ENCODE measurements at regions not wholly inside any gene's neighbourhood (a gene's known extent, or its start where the extent isn't known, plus 50 kb on each side); places are given as distances from the start of the nearest gene placed in this dataset.

DNA sequence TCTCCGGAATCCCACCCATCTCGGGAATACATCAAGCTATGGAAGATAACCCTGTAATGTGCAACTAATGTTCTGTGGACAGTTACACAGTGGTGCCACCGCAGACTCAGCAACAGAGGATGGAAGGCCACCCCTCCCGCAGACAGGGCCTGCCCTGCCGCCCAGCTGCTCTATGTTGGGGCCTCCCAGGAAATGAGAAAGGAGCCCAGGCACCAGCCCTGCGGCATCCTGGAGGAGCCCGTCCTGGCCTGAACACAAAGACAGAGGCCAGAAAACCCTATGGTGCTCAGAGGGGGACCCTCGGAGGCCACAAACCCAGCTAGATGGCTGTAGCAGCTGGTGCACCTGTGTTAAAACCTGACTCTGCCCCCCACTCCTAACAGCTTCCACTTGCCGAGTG, 216.1 kb upstream of the RPL38 start:
- BruUV-seq (replicated peaks): no TSS peak
- no peak for DNase-seq (ENCODE audit: unreplicated experiment)

DNA sequence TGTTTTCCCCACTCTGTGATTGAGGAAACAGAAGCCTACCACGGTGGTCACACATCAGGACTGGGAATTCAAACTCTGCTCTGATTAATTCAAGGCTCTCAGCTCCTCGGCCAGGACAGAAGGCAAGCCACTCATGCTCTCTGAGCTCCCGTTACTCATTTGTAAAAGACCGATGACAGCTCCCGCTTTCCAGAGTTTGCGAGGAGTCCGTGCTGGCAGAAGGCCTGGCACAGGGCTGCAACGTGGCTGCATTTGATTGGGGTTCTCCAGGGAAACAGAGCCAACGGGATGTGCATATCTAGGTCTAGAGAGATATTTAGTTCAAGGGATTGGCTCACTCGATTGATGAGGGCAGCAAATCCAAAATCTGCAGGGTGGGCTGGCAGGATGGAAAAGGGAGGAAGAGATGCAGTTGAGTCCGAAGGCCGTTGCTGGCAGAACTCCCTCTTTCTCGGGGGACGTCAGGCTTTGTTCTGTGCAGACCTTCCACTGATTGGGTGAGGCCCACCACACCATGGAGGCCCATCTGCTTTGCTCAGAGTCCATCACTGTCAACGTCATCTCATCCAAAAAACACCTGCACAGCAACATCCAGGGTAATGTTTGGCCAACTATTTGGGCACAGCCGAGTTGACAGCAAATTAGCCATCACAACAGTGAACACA, 215.5 kb upstream of the RPL38 start:
- intact Hi-C loops (cut with micrococcal nuclease): no loop called here
- Mint-ChIP-seq H3K4me3 (ENCODE audit: unreplicated experiment) (no peak overlapping the region), H3K36me3 (ENCODE audit: insufficient read depth, unreplicated experiment) (no peaks in the 10 kb centered on the region), H3K27me3 (ENCODE audit: insufficient read depth, unreplicated experiment) (peaks cover 16% of the 10 kb centered on the region), H3K9me3 (ENCODE audit: unreplicated experiment) (no peaks in the 10 kb centered on the region), H3K27ac (ENCODE audit: low read depth, unreplicated experiment) (no peak overlapping the region), H3K4me1 (ENCODE audit: insufficient read depth, unreplicated experiment) (no peaks in the 10 kb centered on the region)
- ChIA-PET POLR2A (interaction anchor here (0.6 kb wide), 1 partner anchor 389 kb away, joined by 3 read pairs; no protein-coding TSS in a partner anchor), CTCF (interaction anchor here (1.0 to 1.5 kb wide), 2 partner anchors 8 to 10 kb away, joined by 3 to 10 read pairs; no protein-coding TSS in a partner anchor)
- TF ChIP-seq, protein P1, sequence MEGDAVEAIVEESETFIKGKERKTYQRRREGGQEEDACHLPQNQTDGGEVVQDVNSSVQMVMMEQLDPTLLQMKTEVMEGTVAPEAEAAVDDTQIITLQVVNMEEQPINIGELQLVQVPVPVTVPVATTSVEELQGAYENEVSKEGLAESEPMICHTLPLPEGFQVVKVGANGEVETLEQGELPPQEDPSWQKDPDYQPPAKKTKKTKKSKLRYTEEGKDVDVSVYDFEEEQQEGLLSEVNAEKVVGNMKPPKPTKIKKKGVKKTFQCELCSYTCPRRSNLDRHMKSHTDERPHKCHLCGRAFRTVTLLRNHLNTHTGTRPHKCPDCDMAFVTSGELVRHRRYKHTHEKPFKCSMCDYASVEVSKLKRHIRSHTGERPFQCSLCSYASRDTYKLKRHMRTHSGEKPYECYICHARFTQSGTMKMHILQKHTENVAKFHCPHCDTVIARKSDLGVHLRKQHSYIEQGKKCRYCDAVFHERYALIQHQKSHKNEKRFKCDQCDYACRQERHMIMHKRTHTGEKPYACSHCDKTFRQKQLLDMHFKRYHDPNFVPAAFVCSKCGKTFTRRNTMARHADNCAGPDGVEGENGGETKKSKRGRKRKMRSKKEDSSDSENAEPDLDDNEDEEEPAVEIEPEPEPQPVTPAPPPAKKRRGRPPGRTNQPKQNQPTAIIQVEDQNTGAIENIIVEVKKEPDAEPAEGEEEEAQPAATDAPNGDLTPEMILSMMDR (IDR thresholded peaks at IDR 0.05; ENCODE audit: unreplicated experiment): no peak
- BruUV-seq (replicated peaks): no TSS peak
- DNase-seq (ENCODE audit: unreplicated experiment): no peak

More for the DNA sequence above, 216.1 kb upstream of the RPL38 start:
- Mint-ChIP-seq H3K36me3 (ENCODE audit: insufficient read depth, unreplicated experiment) (no peaks in the 10 kb centered on the region), H3K27me3 (ENCODE audit: insufficient read depth, unreplicated experiment) (peaks cover 16% of the 10 kb centered on the region), H3K9me3 (ENCODE audit: unreplicated experiment) (no peaks in the 10 kb centered on the region), H3K4me3 (ENCODE audit: unreplicated experiment) (no peak overlapping the region), H3K27ac (ENCODE audit: low read depth, unreplicated experiment) (no peak overlapping the region), H3K4me1 (ENCODE audit: insufficient read depth, unreplicated experiment) (no peaks in the 10 kb centered on the region)
- intact Hi-C loops (cut with micrococcal nuclease): no loop called here
- POLR2A ChIA-PET: interaction anchor here (0.6 kb wide), 1 partner anchor 388 kb away, joined by 3 read pairs; no protein-coding TSS in a partner anchor
- CTCF ChIA-PET: interaction anchor here (1.5 kb wide), 1 partner anchor 11 kb away, joined by 10 read pairs; no protein-coding TSS in a partner anchor
- TF ChIP-seq, protein P1 (IDR thresholded peaks at IDR 0.05; ENCODE audit: unreplicated experiment): no peak

DNA sequence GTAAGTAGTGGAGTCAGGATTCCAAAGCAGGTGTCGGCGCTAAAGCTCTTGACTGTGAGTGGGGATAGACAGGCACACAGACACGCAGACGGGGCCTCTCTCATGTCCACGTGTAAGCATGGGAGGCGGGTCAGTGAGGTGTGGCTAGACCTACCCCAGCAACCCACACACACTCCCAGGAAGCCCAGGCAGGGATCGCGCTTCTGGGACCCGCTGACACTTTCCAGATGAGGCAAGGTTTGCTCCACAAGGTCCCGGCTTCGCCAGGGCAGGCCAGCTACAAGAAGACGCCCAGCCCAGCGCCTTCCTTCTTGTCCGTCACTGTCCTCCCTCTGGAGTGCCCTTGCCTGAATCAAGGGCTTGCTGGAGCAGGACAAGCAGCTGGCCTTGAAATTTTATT, 213.8 kb upstream of the RPL38 start:
- Mint-ChIP-seq H3K9me3 (ENCODE audit: unreplicated experiment) (no peaks in the 10 kb centered on the region), H3K27me3 (ENCODE audit: insufficient read depth, unreplicated experiment) (peaks cover 12% of the 10 kb centered on the region), H3K4me1 (ENCODE audit: insufficient read depth, unreplicated experiment) (no peaks in the 10 kb centered on the region), H3K27ac (ENCODE audit: low read depth, unreplicated experiment) (no peak overlapping the region), H3K36me3 (ENCODE audit: insufficient read depth, unreplicated experiment) (no peaks in the 10 kb centered on the region), H3K4me3 (ENCODE audit: unreplicated experiment) (no peak overlapping the region)
- no TSS peak for BruUV-seq (replicated peaks)
- intact Hi-C loops (cut with micrococcal nuclease): no loop called here
- POLR2A ChIA-PET: no interaction called here
- no peak for DNase-seq (ENCODE audit: unreplicated experiment)
- CTCF ChIA-PET: interaction anchor here (1.5 kb wide), 1 partner anchor 9 kb away, joined by 5 read pairs; no protein-coding TSS in a partner anchor
- TF ChIP-seq, protein P1 (IDR thresholded peaks at IDR 0.05; ENCODE audit: unreplicated experiment): no peak

DNA sequence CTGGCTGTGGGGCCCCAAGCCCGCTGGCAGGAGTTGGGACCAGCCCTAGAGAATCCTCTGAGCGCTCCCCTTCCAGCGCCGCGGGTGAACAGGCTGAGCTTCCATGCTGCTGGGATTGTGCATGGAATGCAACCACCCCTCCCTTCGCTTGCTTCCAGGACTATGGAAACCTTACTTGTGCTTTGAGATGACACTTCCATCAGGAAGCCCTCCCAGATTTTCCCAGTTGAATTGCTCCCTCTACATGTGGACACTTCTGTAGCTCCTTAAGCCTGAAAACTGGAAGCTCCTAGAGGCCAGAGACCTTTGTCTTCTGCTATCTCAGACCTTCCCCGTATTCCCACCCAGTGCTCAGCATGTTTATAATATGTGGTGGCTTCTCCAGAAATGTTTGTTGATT, 213.2 kb upstream of the RPL38 start:
- ChIA-PET POLR2A (no interaction called here), CTCF (interaction anchor here (0.8 to 1.5 kb wide), 2 partner anchors 8 to 186 kb away, joined by 4 to 5 read pairs; no protein-coding TSS in a partner anchor)
- Mint-ChIP-seq H3K4me3 (ENCODE audit: unreplicated experiment) (no peak overlapping the region), H3K27me3 (ENCODE audit: insufficient read depth, unreplicated experiment) (peaks cover 12% of the 10 kb centered on the region), H3K36me3 (ENCODE audit: insufficient read depth, unreplicated experiment) (no peaks in the 10 kb centered on the region), H3K4me1 (ENCODE audit: insufficient read depth, unreplicated experiment) (no peaks in the 10 kb centered on the region), H3K27ac (ENCODE audit: low read depth, unreplicated experiment) (no peak overlapping the region), H3K9me3 (ENCODE audit: unreplicated experiment) (no peaks in the 10 kb centered on the region)
- no TSS peak for BruUV-seq (replicated peaks)
- DNase-seq (ENCODE audit: unreplicated experiment): no peak
- intact Hi-C loops (cut with micrococcal nuclease): no loop called here
- TF ChIP-seq, protein P1 (IDR thresholded peaks at IDR 0.05; ENCODE audit: unreplicated experiment): no peak
